HG03159 (cell line): ENCODE measurements at regions not wholly inside any gene's neighbourhood (a gene's known extent, or its start where the extent isn't known, plus 50 kb on each side); places are given as distances from the start of the nearest gene placed in this dataset.

Source experiments
- ATAC-seq: cut with Tn5 transposase; IDR thresholded peaks from one replicate; pipeline ENCODE4 v1.9.1; 2021; ENCODE audit warnings: mild to moderate bottlenecking, moderate library complexity; ENCODE audit not compliant: unreplicated experiment

- ATAC-seq, result no peak
These were observed 52.0 kb downstream of the LRATD1 start for GRCh38 chr2:14684516-14684915.

GRCh38 chr2:14690926-14691325 is 58.4 kb downstream of the LRATD1 start:
- no peak for ATAC-seq

GRCh38 chr2:14693874-14694273 is 61.4 kb downstream of the LRATD1 start:
- no peak for ATAC-seq

- ATAC-seq, result no peak
These were observed 68.2 kb downstream of the LRATD1 start for GRCh38 chr2:14700753-14701152.

- no peak for ATAC-seq
These were observed 69.7 kb downstream of the LRATD1 start for GRCh38 chr2:14702258-14702657.

GRCh38 chr2:14706201-14706600 is 73.7 kb downstream of the LRATD1 start:
- no peak for ATAC-seq

- no peak for ATAC-seq
These were observed 79.6 kb downstream of the LRATD1 start for GRCh38 chr2:14712111-14712510.

GRCh38 chr2:14713248-14713647 is 80.7 kb downstream of the LRATD1 start:
- no peak for ATAC-seq

GRCh38 chr2:14715600-14715999 is 83.1 kb downstream of the LRATD1 start:
- ATAC-seq, result no peak

GRCh38 chr2:14716319-14716718 is 83.8 kb downstream of the LRATD1 start:
- ATAC-seq, result no peak

GRCh38 chr2:14717131-14717530 is 84.6 kb downstream of the LRATD1 start:
- ATAC-seq, result no peak

GRCh38 chr2:14720319-14720718 is 87.8 kb downstream of the LRATD1 start:
- no peak for ATAC-seq

- ATAC-seq, result no peak
These were observed 88.2 kb downstream of the LRATD1 start for GRCh38 chr2:14720739-14721138.

GRCh38 chr2:14722904-14723570 is 90.5 kb downstream of the LRATD1 start:
- no peak for ATAC-seq

GRCh38 chr2:14723684-14724083 is 91.2 kb downstream of the LRATD1 start:
- ATAC-seq, result no peak

- ATAC-seq, result no peak
These were observed 103.2 kb downstream of the LRATD1 start for GRCh38 chr2:14735696-14736095.

GRCh38 chr2:14737201-14737600 is 104.7 kb downstream of the LRATD1 start:
- ATAC-seq, result no peak

GRCh38 chr2:14743861-14744260 is 111.3 kb downstream of the LRATD1 start:
- ATAC-seq, result no peak

- ATAC-seq, result no peak
These were observed 113.0 kb downstream of the LRATD1 start for GRCh38 chr2:14745288-14746076.

GRCh38 chr2:14746133-14746532 is 113.6 kb downstream of the LRATD1 start:
- ATAC-seq, result no peak

- no peak for ATAC-seq
These were observed 114.9 kb downstream of the LRATD1 start for GRCh38 chr2:14747447-14747846.

- no peak for ATAC-seq
These were observed 117.4 kb downstream of the LRATD1 start for GRCh38 chr2:14749884-14750283.
